ENCODE measurements at regions not wholly inside any gene's neighbourhood (a gene's known extent, or its start where the extent isn't known, plus 50 kb on each side); places are given as distances from the start of the nearest gene placed in this dataset.

DNA sequence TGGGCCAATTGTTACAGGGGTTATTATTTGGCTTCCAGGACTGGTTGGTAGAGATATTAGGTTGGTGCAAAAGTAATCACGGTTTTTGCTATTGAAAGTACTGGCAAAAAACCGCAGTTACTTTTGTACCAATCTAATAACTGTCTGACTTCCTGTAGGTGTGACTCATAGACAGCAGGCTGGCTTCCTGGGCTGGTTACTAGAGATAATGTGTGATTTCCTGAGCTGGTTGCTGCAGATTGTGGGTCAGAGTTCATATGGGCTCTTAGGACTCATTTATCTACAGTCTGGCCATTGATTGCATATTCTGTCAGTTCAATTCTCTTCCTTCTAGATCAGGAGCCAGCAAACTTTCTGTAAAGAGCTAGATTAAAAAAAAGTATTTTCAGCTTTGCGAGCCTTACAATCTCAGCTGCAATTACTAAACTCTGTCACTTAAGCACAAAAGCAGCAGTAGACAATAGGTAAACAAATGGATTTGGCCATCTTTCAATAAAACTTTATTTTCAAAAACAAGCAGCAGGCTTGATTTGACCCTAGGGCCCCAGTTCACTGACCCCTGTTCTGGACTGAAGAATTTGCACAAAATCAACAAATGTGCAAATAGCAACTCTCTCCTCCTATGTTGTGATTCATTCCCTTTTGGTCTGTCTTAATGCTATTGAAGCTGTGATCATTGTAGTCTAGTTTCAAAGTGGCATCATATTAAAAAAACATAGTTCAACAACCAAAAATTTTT is 50.8 kb upstream of the BOD1L1 start:
- Histone ChIP-seq H3K36me3 (replicated peaks in 1 of 2) (no peaks in the 10 kb centered on the region), H3K27ac (no peak overlapping the region), H3K4me3 (no peak overlapping the region), H3K27me3 (no peaks in the 10 kb centered on the region), H3K4me1 (replicated peaks in 1 of 2) (no peaks in the 10 kb centered on the region), H3K9me3 (replicated peaks in 1 of 3) (no peaks in the 10 kb centered on the region)
- intact Hi-C loops (cut with DNase I), result no loop called here
- TF ChIP-seq, protein P1, sequence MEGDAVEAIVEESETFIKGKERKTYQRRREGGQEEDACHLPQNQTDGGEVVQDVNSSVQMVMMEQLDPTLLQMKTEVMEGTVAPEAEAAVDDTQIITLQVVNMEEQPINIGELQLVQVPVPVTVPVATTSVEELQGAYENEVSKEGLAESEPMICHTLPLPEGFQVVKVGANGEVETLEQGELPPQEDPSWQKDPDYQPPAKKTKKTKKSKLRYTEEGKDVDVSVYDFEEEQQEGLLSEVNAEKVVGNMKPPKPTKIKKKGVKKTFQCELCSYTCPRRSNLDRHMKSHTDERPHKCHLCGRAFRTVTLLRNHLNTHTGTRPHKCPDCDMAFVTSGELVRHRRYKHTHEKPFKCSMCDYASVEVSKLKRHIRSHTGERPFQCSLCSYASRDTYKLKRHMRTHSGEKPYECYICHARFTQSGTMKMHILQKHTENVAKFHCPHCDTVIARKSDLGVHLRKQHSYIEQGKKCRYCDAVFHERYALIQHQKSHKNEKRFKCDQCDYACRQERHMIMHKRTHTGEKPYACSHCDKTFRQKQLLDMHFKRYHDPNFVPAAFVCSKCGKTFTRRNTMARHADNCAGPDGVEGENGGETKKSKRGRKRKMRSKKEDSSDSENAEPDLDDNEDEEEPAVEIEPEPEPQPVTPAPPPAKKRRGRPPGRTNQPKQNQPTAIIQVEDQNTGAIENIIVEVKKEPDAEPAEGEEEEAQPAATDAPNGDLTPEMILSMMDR (IDR thresholded peaks at IDR 0.05), result no peak
- TF ChIP-seq POLR2A (IDR thresholded peaks at IDR 0.05), result no peak
- DNase-seq, result no peak
- WGBS, 4 donors, result 83 to 94% (median 88%) methylated on average over 3 of the region's 3 CpGs

DNA sequence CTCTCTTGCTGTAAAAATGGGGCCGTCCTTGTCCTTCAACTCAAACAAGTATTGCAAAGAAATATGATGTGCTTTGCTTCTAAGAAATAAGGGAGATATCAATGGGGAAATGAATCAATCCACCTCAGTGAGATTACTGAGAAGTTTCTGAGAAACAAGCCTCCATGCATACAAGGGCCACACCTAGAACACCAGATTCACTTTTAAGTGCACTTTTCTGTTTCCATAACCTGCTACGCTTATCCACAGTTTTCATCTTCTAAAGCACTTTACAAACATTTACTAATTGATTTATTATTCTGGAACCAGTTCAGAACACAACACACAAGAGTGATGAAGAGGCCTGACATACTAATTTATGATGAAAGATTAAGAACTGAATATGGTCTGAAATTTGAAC is 54.0 kb upstream of the BOD1L1 start:
- Histone ChIP-seq H3K4me3 (no peak overlapping the region), H3K9me3 (replicated peaks in 1 of 3) (peaks cover 0 to 4% (median 0%) of the 10 kb centered on the region in 3 donors), H3K27ac (no peak overlapping the region), H3K27me3 (no peaks in the 10 kb centered on the region), H3K4me1 (replicated peaks in 1 of 2) (no peaks in the 10 kb centered on the region), H3K36me3 (replicated peaks in 1 of 2) (no peaks in the 10 kb centered on the region)
- 76 to 92% (median 88%) methylated on average over 2 of the region's 2 CpGs for WGBS, 4 donors
- TF ChIP-seq POLR2A (IDR thresholded peaks at IDR 0.05), result no peak
- TF ChIP-seq, protein P1 (IDR thresholded peaks at IDR 0.05), result no peak
- DNase-seq, result no peak
- intact Hi-C loops (cut with DNase I), result no loop called here

DNA sequence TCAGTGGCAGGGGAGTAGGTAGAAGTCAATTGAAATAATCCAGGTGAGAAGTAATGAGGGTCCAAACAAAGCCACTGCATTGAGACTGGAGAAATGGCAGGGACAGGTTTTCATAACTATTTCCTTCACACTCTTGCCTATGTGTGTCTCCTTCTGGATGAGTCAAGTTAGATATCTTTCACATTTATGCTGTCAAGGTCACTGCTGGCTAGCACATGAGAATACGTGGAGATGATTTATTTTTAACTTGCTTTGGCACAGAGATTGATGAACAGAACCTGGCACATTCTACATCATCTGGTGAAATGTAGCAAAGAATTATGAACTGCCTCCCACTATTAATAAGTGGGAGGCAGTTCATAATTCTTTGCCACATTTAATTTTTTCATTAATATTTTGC is 66.7 kb upstream of the BOD1L1 start:
- no peak for TF ChIP-seq POLR2A (IDR thresholded peaks at IDR 0.05)
- TF ChIP-seq, protein P1 (IDR thresholded peaks at IDR 0.05), result no peak
- intact Hi-C loops (cut with DNase I), result no loop called here
- H3K27me3 ChIP-seq, result no peaks in the 10 kb centered on the region
- H3K4me1 ChIP-seq (replicated peaks in 1 of 2), result no peaks in the 10 kb centered on the region
- peak in 1 of 7 donors; percentile 8 for DNase-seq
- H3K9me3 ChIP-seq (replicated peaks in 1 of 3), result no peaks in the 10 kb centered on the region
- H3K36me3 ChIP-seq (replicated peaks in 1 of 2), result no peaks in the 10 kb centered on the region
- WGBS, 4 donors, result 0 to 25% (median 20%) methylated on average over 1 of the region's 1 CpG
- no peak overlapping the region for H3K4me3 ChIP-seq
- no peak overlapping the region for H3K27ac ChIP-seq

DNA sequence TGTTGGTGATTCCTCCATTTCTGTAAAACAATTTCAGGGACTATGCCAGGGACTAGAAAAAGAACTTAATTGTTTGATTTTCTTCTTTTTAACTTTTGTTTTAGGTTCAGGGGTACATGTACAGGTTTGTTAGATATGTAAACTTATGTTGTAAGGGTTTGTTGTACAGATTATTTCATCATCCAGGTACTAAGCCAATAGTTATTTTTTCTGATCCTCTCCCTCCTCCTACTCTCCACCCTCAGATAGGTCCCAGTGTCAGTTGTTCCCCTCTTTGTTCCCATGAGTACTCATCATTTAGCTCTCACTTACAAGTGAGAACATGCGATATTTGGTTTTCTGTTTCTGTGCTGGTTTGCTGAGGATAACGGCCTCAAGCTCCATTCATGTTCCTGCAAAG is 70.8 kb upstream of the BOD1L1 start:
- Histone ChIP-seq H3K4me1 (replicated peaks in 1 of 2) (no peaks in the 10 kb centered on the region), H3K27ac (no peak overlapping the region), H3K36me3 (replicated peaks in 1 of 2) (no peaks in the 10 kb centered on the region), H3K4me3 (no peak overlapping the region), H3K27me3 (no peaks in the 10 kb centered on the region), H3K9me3 (replicated peaks in 1 of 3) (no peaks in the 10 kb centered on the region)
- TF ChIP-seq POLR2A (IDR thresholded peaks at IDR 0.05), result no peak
- TF ChIP-seq, protein P1 (IDR thresholded peaks at IDR 0.05), result no peak
- intact Hi-C loops (cut with DNase I), result no loop called here
- 96 to 100% (median 98%) methylated on average over 2 of the region's 2 CpGs for WGBS, 4 donors
- DNase-seq, result no peak

Measured in adrenal gland (tissue), 9 donors.